Osteoblast (primary cell): ENCODE measurements at regions not wholly inside any gene's neighbourhood (a gene's known extent, or its start where the extent isn't known, plus 50 kb on each side); places are given as distances from the start of the nearest gene placed in this dataset.

ENCODE experiments used
- DNase-seq: peaks from one replicate; pipeline ENCODE4 v3.0.0; 2011; ENCODE audit warnings: low spot score, mixed read lengths; ENCODE audit not compliant: insufficient read length; ENCODE audit errors: missing footprints
- H2AFZ ChIP-seq: 2 replicates; pipeline ENCODE4 v1.6.0; 2011; ENCODE audit warnings: mild to moderate bottlenecking, low read length
- H3K27ac ChIP-seq: 2 replicates; pipeline ENCODE4 v1.5.1; 2011; ENCODE audit warnings: mild to moderate bottlenecking, low read depth, low read length, moderate library complexity
- H3K27me3 ChIP-seq: 2 replicates; pipeline ENCODE4 v1.6.0; 2012; ENCODE audit warnings: mild to moderate bottlenecking, control low read depth, inconsistent platforms, low read length, moderate library complexity; ENCODE audit not compliant: insufficient read depth
- H3K36me3 ChIP-seq: 2 replicates; pipeline ENCODE4 v1.5.1; 2011; ENCODE audit warnings: mild to moderate bottlenecking, low read length, control low read depth, moderate library complexity; ENCODE audit not compliant: insufficient read depth
- H3K4me1 ChIP-seq: 2 replicates; pipeline ENCODE4 v1.5.1; 2011; ENCODE audit warnings: mild to moderate bottlenecking, low read length, control low read depth, moderate library complexity; ENCODE audit not compliant: insufficient read depth
- H3K4me2 ChIP-seq: 2 replicates; pipeline ENCODE4 v1.6.0; 2011; ENCODE audit warnings: mild to moderate bottlenecking, low read length; ENCODE audit not compliant: insufficient read depth
- H3K4me3 ChIP-seq: fragments of 200-600 bp; sonication (generic); 3 replicates; pipeline ENCODE4 v1.5.1; 2012; ENCODE audit warnings: mild to moderate bottlenecking, low read length, inconsistent platforms; ENCODE audit not compliant: insufficient read depth
- H3K79me2 ChIP-seq: 2 replicates; pipeline ENCODE4 v1.6.0; 2012; ENCODE audit warnings: mild to moderate bottlenecking, low read length, control low read depth, inconsistent platforms; ENCODE audit not compliant: insufficient read depth
- H3K9me3 ChIP-seq: 2 replicates; pipeline ENCODE4 v1.5.1; 2011; ENCODE audit warnings: low read depth, low read length, control low read depth
- H4K20me1 ChIP-seq: 2 replicates; pipeline ENCODE4 v1.6.0; 2012; ENCODE audit warnings: mild to moderate bottlenecking, low read length, control low read depth; ENCODE audit not compliant: insufficient read depth
- TF ChIP-seq, protein P1 (sequence below): IDR thresholded peaks from 2 replicates; pipeline ENCODE4 v1.5.1; 2011; ENCODE audit warnings: mild to moderate bottlenecking, low read depth, low read length, moderate library complexity; ENCODE audit errors: extremely low read depth

DNA sequence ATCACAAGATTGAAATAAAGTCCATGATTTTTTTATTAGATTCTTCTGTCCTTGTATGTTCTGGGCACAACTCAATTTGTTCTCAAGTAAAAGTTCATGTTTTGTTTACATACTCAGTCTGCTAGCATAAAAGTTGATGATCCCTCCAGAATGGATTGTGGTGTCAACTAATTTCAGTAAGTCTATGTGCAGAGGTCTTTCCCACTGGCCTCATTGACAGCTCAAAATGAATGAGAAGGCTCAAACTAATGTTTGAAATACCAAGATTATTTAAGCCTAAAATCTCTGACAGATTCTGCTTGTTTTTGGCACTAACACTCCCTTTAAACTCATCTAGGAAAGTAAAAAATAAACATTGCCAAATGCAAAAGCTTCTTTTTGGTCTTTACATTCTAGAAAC is 561.2 kb upstream of the CNTNAP5 start:
- Histone ChIP-seq H3K36me3 (no peaks in the 10 kb centered on the region), H4K20me1 (no peaks in the 10 kb centered on the region), H3K4me1 (no peaks in the 10 kb centered on the region), H3K79me2 (no peaks in the 10 kb centered on the region), H3K9me3 (no peaks in the 10 kb centered on the region), H2AFZ (no peak overlapping the region), H3K4me2 (no peak overlapping the region), H3K27me3 (no peaks in the 10 kb centered on the region), H3K4me3 (no peak overlapping the region), H3K27ac (no peak overlapping the region)
- DNase-seq, result no peak
- TF ChIP-seq, protein P1, sequence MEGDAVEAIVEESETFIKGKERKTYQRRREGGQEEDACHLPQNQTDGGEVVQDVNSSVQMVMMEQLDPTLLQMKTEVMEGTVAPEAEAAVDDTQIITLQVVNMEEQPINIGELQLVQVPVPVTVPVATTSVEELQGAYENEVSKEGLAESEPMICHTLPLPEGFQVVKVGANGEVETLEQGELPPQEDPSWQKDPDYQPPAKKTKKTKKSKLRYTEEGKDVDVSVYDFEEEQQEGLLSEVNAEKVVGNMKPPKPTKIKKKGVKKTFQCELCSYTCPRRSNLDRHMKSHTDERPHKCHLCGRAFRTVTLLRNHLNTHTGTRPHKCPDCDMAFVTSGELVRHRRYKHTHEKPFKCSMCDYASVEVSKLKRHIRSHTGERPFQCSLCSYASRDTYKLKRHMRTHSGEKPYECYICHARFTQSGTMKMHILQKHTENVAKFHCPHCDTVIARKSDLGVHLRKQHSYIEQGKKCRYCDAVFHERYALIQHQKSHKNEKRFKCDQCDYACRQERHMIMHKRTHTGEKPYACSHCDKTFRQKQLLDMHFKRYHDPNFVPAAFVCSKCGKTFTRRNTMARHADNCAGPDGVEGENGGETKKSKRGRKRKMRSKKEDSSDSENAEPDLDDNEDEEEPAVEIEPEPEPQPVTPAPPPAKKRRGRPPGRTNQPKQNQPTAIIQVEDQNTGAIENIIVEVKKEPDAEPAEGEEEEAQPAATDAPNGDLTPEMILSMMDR, result no peak

DNA sequence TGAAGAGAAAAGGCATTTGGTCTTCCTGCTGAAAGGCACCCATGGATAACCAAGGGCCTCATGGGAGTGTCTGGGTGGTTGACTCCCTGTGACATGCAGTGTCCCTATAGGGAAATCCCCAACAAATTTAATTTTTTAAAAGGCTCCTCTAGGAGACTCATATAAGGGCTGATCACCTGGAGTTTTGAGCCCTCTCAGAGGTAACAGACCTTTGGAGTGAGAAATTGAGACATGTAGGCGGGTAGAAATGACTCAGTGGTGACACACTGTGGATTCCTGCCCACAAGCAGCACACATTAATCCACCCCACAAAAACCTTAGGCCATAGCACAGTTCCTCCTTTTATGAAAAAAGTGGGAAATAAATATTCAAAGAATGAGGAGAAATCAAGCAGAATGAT is 557.0 kb upstream of the CNTNAP5 start:
- no peaks in the 10 kb centered on the region for H3K9me3 ChIP-seq
- H3K27ac ChIP-seq, result no peak overlapping the region
- no peaks in the 10 kb centered on the region for H3K27me3 ChIP-seq
- H4K20me1 ChIP-seq, result no peaks in the 10 kb centered on the region
- H3K4me3 ChIP-seq, result no peak overlapping the region
- DNase-seq, result no peak
- H3K36me3 ChIP-seq, result no peaks in the 10 kb centered on the region
- H3K4me2 ChIP-seq, result no peak overlapping the region
- H2AFZ ChIP-seq, result no peak overlapping the region
- no peaks in the 10 kb centered on the region for H3K4me1 ChIP-seq
- TF ChIP-seq, protein P1, result no peak
- H3K79me2 ChIP-seq, result no peaks in the 10 kb centered on the region

DNA sequence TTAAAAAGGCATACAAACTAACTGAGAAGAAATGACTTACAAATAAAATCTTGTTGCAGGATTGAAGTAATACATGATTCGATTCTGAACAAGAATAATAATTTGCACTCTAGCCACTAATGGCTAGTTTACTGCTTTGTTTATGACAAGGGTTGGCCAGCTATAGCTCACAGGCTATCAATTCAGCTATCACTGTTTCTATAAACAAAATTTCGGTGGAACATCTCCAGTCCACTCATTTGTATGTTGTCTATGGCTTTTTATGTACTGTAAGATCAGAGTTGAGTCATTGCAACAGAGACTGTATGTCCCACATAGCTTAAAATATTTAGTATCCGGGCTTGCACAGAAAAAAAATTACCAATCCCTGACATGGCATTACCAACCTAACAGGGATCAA is 543.7 kb upstream of the CNTNAP5 start:
- Histone ChIP-seq H3K79me2 (no peaks in the 10 kb centered on the region), H3K36me3 (no peaks in the 10 kb centered on the region), H3K4me3 (no peak overlapping the region), H3K9me3 (peaks cover 5% of the 10 kb centered on the region), H2AFZ (no peak overlapping the region), H3K4me2 (no peak overlapping the region), H3K27ac (no peak overlapping the region), H4K20me1 (no peaks in the 10 kb centered on the region), H3K4me1 (no peaks in the 10 kb centered on the region), H3K27me3 (no peaks in the 10 kb centered on the region)
- DNase-seq, result no peak
- TF ChIP-seq, protein P1, result no peak

DNA sequence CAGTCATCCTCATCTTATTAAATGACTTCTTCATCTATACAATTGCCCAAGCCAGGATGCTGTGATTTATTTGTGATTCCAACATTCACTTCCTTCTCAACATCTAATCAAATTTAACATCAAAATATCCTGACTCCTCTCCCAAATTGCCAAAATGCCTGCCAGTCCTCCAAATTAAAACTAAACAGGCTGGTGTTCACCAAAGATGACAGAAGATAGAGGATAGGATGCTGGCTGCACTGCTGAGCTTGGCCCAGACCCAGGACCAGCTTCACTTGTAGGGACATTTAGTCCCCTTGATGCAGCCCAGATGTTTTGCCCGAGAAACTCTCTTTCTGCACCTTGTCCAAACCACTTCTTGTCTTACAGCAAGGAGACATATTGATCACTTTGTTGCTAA is 540.0 kb upstream of the CNTNAP5 start:
- Histone ChIP-seq H2AFZ (no peak overlapping the region), H3K9me3 (peaks cover 5% of the 10 kb centered on the region), H4K20me1 (no peaks in the 10 kb centered on the region), H3K4me3 (no peak overlapping the region), H3K36me3 (no peaks in the 10 kb centered on the region), H3K79me2 (no peaks in the 10 kb centered on the region), H3K4me1 (no peaks in the 10 kb centered on the region), H3K27ac (no peak overlapping the region), H3K27me3 (no peaks in the 10 kb centered on the region), H3K4me2 (no peak overlapping the region)
- TF ChIP-seq, protein P1, result no peak
- DNase-seq, result peak; percentile 2
